ENCODE measurements at regions not wholly inside any gene's neighbourhood (a gene's known extent, or its start where the extent isn't known, plus 50 kb on each side); places are given as distances from the start of the nearest gene placed in this dataset.

GRCh38 chr15:94079968-94080367 is 151.4 kb upstream of the MCTP2 start:
- TF ChIP-seq BCLAF1 (IDR thresholded peaks at IDR 0.05) (no peak), BRCA1 (IDR thresholded peaks at IDR 0.05; ENCODE audit: low read depth, low read length) (no peak), RAD21 (IDR thresholded peaks at IDR 0.05; ENCODE audit: insufficient read depth, low read depth, low read length) (no peak), CEBPB (IDR thresholded peaks at IDR 0.05; ENCODE audit: borderline replicate concordance in 1 of 2, low read depth in 2 of 2, low read length in 2 of 2) (no peak), CTCF (IDR thresholded peaks at IDR 0.05 in 2 of 3, conservative IDR thresholded peaks at IDR 0.05 in 1 of 3; ENCODE audit: control insufficient read depth in 2 of 3, extremely low read depth in 1 of 3, insufficient read depth in 1 of 3, low read depth in 3 of 3, low read length in 3 of 3) (no peak), EP300 (IDR thresholded peaks at IDR 0.05; ENCODE audit: borderline replicate concordance in 1 of 2, control insufficient read depth in 1 of 2, low read depth in 2 of 2, low read length in 2 of 2) (no peak)

Data from GM12878 (cell line).